Lower leg skin (tissue), 3 donors: ENCODE measurements at regions not wholly inside any gene's neighbourhood (a gene's known extent, or its start where the extent isn't known, plus 50 kb on each side); places are given as distances from the start of the nearest gene placed in this dataset.

ENCODE experiments used
- POLR2A ChIP-seq, 2 donors: fragments of 450-650 bp; IDR thresholded peaks; one replicate each; pipeline ENCODE4 v1.6.1; 2016 to 2017; ENCODE audit warnings: antibody characterized with exemption in 2 of 2, mild to moderate bottlenecking in 1 of 2, moderate library complexity in 1 of 2
- TF ChIP-seq, protein P1 (sequence below), 3 donors: fragments of 450-650 bp; IDR thresholded peaks; one replicate each; pipeline ENCODE4 v1.5.1; 2016; ENCODE audit warnings: antibody characterized with exemption in 3 of 3, mild to moderate bottlenecking in 3 of 3, moderate library complexity in 2 of 3

- TF ChIP-seq, protein P1, sequence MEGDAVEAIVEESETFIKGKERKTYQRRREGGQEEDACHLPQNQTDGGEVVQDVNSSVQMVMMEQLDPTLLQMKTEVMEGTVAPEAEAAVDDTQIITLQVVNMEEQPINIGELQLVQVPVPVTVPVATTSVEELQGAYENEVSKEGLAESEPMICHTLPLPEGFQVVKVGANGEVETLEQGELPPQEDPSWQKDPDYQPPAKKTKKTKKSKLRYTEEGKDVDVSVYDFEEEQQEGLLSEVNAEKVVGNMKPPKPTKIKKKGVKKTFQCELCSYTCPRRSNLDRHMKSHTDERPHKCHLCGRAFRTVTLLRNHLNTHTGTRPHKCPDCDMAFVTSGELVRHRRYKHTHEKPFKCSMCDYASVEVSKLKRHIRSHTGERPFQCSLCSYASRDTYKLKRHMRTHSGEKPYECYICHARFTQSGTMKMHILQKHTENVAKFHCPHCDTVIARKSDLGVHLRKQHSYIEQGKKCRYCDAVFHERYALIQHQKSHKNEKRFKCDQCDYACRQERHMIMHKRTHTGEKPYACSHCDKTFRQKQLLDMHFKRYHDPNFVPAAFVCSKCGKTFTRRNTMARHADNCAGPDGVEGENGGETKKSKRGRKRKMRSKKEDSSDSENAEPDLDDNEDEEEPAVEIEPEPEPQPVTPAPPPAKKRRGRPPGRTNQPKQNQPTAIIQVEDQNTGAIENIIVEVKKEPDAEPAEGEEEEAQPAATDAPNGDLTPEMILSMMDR (IDR thresholded peaks at IDR 0.05) = no peak
- no peak for TF ChIP-seq POLR2A (IDR thresholded peaks at IDR 0.05)
Measured at GRCh38 chr4:54570822-54571221, 86.9 kb upstream of the KIT start.
